ELR (cell line): ENCODE measurements at regions not wholly inside any gene's neighbourhood (a gene's known extent, or its start where the extent isn't known, plus 50 kb on each side); places are given as distances from the start of the nearest gene placed in this dataset.

Experiments
- DNase-seq: peaks from one replicate; pipeline ENCODE4 v3.0.0-alpha.2; 2015; ENCODE audit warnings: low read depth

DNA sequence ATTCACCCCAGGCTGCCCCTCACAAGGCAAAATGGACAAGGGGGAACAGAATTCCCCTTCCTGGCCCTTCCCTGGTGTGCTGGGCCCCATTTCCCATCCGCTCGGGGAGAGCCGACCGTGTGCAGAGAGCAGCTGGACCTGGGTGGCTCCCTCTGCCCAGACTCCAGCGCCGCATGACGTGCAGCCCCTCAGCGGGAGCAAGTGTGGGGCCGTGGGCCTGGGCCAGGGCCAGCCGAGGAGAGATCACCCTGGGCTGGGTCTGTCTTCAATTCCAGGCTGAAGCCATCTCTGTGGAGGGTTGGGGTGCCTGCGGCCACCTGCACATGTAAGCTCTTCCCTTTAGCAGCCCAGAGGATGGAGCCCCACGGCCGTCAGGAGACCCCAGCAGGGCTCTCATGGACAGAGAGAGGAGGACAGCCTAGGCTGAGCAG lies 241.8 kb downstream of the TTLL2 start:
- no peak for DNase-seq

DNA sequence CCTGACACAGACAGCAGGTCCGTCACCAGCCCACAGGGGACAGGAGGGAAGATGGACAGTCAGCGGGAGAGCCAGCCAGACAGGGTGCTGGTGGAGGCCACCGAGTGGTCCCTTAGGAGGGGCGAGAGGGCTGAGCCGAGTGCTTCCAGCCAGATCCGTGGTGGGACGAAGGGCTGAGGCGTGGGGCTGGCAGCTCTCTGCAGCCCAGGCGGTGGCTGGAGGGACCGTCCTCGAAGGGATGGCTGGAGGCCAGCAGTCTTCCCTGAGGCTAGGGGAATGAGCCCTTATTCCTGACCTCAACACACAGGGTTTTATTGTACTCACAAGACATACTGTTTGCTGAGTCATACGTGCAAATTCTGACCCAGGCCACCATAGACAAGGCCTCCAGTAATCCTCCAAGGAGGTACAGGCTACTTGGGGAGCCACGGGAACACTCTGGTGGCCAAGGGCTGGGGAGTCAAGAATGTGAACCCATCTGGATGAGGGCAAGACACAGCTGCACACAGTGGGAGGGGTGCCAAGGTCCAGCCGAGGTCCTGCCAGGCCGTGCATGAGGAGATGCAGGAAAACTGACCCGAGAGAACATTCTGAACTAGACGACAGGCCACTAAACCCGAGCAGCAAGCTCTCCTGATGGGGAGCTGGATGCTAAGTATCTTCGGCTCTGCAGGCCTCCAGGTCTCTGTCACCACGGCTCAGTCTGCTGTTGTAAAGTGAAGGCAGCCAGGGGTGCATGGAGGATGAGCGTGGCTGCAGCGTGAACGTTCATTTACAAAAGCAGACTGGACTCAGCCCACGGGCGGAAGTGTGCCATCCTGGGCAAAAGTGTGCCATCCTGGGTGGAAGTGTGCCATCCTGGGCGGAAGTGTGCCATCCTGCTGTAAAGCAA lies 242.5 kb downstream of the TTLL2 start:
- DNase-seq = no peak

DNA sequence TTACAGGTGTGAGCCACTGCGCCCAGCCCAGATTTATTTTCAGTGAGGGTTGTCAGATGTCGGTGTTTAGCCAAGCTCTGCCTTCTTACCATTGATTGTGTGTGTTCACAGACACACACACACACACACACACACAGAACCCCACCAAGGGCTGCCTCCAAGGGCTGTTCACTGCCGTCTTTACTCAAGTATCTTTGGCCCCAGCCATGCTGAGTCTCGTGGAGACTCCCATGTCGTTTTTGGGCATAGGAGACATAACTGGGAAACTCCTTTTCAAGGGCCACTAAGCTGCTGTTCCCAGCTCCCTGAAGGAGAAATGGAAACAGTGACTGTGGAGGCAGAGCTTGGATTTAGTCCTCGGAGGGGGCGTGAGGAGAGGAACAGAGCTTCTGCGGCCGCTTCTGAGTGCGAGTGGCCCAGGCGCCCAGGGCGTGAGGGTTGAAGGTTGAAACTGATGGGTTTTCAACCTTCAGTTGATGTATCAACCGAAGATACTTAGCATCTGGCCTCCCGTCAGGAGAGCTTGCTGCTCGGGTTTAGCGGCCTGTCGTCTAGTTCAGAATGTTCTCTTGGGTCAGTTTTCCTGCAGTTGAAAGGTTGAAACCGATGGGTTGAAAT lies 243.6 kb downstream of the TTLL2 start:
- no peak for DNase-seq

DNA sequence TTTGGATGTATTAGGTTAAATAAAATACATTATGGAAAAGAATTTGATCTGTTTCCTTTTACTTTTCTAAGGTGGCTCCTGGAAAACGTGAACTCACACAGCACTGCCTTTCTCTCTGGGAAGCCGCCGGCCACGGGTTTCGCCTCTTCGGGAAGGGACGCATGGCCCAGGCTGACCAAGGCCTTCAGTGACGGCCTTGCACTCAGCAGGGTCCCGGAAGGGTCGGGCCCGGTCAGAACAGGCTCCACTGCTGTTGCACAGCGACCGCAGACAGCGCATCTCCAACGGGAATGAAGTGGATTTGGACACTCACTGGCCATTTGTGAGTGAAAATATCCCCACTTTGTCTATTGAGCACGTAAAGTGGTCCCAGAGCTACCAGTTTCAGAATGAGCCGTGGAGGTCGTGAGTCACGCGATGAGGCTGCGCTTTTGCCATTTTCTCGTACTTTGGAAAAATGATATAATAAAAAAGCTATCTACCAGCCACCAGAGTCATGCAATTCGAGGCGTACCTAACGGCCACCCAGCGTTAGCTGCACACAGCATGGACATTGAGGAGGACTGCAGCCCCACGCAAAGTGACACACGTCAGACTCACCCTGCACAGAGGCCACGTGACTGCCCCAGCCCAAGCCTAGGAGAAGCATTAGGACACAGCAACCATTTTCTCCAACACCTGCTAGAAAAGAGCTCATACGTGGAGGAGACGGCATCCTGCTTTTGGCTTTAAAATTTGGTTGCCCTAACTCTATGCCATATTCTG lies 244.3 kb downstream of the TTLL2 start:
- DNase-seq = no peak

DNA sequence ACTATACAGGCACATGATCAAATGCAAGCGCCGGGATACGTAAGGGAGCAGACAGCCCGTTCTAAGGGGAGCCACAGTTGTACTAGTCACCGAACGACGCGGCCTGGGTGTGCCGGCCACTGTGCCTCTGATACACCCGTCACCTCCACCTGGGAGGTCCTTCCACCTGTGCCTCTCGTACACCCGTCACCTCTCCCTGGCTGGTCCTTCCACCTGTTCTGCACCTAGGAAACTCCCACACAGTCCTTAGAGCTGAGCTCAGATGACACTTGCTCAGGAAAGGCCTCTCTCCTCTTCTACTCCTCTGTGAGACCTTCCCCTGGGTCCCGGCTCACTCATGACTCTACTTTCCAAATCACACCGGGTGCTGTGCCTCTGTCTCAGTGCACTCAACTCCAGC lies 245.0 kb downstream of the TTLL2 start:
- no peak for DNase-seq

DNA sequence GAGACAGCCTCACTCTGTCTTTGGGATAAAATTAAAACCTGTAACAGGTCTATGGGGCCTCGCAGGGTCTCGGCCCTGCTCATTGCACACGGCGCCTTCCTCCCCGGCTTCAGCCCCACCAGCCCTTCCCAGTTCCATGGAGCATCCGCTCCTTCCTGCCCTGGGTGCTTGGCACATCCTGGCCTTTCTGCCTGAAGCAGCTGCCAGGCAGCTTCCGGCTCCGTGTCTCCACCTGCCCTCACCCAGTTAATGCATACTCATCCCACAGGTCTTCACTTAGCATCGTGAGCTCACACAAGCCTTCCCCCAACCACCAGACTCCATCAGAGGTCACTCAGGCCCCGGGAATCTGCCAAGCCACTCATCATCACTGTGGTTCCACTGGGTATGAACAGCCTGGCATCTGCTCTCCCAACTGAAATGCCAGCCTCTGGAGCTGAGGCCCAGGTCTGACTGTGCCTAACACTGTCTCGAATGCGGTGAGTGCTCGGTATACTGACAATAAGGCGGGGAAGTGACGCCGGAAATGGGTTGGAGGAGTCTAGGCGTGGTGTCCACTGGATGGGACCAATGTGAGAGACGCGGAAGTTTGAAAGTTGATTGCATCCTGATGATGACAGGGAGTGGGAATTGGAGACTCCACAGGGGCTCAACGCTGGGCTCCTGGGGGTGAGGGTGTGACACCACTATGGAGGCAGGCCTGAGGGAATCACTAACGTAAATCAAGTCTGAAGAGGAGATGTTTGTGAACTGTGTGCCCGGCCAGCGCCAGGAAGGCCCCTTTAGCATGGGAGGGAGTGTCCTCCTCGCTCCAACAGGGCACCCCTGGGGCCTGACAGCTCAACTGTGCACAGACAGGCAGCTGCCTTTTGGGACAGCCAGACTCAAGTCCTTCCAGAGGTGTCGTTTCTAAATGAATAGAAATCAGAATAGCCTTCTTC lies 245.8 kb downstream of the TTLL2 start:
- DNase-seq = no peak

DNA sequence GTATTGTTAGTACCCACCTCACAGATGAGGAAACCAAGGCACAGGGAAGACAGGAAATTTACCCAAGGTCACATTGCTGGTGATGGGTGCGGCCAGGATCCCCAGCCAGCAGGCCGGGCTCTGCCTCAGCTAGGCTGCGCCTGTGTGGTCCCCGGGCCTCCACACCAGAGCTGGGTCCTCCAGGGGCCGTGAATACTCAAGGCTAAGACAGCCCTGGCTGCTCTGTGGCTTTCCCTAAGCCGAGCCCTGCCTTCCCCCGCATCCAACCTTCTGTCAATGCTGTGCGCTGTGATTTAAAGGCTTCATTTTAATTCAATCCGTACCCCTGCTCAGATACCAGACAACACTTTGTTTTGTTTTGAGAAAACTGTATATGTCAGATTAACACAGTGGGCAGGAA lies 246.7 kb downstream of the TTLL2 start:
- no peak for DNase-seq

DNA sequence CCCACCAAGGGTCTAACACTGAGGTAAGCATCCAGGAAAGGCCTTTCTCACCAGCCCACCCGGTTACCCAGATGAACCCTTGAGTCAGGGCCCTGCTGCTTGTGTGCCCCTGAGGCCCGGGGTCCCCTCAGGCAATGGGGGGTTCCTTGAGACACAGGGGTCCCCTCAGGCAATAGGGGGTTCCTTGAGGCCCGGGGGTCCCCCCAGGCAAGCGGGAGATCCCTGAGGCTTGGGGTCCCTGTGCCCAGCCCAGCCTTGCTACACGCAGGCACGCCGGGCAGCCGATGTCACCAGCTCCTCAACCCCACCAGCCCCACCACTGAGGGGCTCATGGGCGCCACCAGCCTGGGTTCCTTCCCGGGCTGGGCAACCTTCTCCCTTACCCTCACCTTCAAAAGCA lies 247.2 kb downstream of the TTLL2 start:
- DNase-seq = no peak

DNA sequence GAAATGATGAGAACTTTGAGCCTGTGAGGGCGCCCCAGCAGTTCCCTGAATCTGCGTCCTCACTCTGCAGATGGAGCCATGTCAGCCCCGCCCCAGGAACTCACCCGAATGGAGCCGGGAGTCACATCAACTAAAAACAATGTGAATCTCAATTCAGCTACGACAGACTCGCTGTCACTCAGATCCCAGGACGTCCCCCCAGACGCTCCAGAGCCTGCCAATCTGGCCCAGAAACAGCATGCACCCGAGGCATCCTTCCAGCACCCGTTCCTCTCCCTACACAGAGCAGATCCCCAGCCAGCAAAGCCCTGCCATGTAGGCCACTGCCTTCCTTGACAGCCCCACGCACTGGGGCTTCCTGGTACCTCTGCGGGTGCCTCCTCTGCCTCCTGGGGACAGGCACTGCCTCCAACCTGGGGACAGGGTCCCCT lies 248.0 kb downstream of the TTLL2 start:
- DNase-seq = no peak

DNA sequence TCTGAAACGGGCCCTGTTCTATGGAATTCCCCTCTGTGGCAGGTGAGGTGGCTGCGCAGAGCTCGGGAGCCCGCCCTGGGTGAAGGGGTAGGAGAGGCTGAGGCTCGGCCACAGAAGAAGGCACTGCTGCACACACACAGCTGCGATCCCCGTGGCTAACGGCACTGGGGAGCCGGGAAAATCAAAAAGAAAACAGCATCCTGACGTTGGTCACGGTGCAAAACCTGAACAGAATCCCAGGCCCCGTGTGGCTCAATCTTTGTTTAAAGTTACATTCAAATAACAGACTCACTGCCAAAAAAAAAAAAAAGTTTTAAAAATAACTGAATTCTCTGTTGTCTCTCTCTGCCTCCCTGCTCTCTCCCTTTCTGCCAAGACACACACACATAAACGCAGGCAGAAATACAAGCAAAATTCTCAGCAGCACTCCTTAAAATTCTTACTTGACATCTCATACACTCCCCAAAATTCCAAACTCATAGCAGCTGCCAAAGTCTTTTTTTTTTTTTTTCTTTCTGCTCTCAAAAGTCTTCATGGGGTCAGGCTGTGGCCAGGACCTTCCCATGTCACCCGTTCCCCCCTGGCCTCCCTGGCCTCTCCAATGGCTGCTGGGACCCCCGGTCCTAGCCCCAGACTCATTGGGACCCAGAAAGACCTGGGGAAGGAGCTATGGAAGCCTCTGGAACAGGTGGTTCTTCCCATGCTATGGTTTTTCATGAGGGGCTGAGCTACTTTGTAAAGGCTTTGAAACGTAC lies 248.8 kb downstream of the TTLL2 start:
- no peak for DNase-seq

DNA sequence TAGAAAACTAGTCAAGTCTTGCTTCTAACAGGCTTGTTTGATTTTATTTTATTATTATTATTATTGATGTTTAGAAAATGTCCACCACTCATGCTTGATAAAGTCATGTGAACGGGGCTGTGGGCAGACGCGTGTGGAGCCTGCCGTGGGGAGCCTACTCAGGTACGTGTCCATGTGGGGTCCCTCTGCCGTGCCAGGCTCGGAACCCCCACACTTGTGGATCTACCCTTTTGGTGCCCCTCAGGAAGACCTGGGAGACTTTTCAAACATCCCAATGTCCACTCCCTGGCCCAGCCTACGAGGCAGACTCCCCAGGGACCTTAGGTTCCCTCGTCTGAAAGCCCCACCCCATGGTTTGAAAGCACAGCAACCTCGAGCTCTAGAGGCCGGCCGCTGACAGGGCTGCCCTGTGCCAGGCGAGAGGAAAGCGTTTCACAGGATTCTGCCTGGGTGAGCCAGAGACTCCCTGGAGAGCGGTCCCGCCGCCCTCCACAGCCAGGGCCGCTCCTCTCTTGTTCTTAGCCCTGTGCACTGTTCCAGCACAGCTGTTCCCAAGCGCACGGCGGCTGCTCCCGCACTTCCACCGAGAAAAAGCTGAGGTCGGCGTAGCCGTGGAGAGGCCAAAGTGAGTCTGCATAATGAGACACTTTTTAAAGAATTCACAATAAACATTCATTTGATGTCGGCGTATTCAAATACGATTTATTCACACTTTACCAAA lies 249.7 kb downstream of the TTLL2 start:
- no peak for DNase-seq

DNA sequence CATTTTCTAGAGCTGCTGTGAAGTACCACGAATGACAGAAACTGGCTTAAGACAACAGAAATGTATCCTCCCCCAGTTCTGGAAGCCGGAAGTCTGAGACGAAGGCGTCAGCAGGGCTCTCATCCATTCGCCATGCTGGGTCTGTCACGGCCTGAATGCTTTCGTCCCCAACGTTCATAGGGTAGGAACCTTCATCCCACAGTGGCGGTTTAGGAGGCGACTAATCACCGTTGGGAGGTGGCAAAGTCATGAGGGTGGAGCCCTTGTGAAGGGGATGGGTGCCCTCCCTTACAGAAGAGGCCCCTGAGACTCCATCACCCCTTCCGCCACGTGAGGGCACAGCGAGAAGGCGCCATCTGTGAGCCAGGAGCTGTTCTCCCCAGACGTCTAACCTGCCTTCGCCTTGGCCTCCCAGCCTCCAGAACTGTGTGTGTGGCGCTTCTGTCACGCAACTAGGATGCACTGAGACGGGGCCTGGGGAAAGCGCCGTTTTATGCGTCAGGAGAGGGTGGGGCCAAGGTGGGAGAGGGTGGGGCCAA lies 250.3 kb downstream of the TTLL2 start:
- no peak for DNase-seq

DNA sequence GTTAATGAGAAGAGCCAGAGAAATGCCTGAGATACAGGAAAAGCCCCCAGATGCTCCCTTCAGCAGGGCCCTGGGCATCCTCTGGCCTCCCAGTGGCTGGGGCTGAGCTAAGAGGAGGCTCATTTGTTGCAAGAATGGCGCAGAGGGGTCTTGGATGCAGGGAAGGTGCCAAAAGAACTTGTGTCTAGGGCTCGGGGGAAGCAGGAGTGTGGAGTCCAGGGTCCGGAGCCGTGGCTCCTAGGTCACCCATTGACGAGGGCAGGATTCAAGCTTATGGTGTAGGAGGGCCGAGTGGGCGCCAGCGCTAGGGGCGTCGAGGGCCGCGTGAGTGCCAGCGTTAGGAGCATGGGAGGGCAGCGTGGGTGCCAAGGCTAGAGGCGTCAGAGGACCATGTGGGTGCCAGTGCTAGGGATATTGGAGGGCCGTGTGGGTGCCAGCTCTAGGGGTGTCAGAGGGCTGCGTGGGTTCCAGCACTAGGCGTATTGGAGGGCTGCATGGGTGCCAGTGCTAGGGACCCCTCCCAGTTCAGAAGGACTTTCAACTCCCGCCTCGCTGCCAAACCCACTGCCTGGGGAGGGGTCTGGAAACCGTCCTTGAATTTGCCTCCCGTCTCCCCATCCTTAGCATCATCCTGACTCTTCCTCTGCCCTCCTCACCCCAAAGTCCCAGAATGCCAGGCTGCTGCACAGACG lies 250.5 kb upstream of the AFDN start:
- DNase-seq = no peak

DNA sequence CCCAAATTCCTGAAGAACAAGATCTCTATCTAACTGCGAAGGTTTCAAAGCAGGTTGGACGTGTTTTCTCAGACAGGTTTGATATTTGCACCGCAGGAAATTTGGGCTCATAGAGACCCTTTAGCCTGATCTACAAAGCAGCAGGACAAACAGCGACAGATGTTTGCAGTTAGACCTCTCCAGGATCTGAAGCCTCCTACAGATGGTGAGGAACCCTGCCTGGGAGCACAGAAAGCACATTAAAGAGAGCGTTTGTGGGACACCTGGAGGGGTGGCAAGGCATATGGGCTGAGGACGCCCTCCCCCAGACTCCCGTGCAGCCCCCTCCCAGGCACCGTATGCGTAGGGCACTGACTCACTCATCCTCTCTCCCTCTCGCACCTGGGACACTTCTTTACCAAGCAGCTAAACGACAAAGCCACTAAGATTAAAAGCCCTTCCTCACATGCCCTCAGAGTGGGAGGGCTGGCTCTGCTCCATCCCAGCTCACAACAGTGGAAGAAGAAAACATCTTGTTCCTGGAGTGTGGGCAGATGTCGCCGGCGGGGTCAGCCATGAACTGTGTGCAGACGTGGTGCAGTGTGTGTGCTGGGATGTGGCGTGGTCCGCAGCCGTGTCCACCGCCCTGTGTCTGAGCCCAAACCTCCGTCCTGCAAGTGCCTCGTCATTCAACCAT lies 249.7 kb upstream of the AFDN start:
- DNase-seq = no peak

DNA sequence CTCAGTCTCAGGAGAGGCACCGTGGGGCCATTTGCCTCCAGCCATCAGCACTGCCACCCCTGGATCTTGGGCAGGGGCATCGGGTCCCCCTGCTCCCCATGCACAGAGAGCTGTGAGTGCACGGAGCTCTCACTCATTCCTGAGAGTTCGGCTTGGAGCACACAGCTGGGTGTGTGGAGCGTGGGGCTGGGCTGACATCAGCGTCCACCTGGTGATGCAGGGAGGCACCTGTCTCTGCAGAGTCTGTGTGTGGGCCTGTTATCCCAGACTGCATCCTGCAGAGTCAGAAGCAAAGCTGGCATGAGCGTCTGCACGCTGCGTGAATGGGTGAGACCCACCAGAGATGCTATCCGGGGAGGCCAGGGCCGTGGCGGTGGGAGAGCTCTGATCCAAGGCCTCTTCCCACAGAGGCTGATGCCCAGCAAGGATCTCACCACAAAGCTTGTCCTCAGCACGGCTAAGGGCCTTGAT lies 248.8 kb upstream of the AFDN start:
- no peak for DNase-seq

DNA sequence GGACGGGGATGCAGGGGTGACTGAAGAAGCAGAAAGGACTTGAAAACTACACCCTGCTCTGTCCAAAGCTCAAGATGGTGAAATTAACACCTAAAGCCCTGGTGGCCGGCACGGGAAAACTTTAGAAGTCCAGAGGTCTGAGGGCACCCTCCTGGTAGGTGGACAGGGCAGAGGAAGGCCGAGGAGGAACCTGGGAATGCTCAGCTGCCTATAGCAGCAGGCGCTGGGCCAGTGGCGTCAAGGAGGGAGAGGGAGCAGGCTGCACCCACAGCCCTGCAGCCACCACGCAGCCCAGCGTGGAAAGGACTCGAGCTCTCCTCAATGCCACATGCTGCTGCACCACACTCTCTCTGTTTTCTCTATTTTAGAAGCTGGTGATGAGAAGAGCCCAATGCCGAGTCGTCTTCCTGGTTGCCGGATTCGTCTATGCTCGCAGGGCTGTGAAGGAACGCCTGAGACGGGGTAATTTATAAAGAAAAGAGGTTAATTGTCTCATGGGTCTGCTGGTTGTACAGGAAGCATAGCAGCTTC lies 248.3 kb upstream of the AFDN start:
- no peak for DNase-seq

DNA sequence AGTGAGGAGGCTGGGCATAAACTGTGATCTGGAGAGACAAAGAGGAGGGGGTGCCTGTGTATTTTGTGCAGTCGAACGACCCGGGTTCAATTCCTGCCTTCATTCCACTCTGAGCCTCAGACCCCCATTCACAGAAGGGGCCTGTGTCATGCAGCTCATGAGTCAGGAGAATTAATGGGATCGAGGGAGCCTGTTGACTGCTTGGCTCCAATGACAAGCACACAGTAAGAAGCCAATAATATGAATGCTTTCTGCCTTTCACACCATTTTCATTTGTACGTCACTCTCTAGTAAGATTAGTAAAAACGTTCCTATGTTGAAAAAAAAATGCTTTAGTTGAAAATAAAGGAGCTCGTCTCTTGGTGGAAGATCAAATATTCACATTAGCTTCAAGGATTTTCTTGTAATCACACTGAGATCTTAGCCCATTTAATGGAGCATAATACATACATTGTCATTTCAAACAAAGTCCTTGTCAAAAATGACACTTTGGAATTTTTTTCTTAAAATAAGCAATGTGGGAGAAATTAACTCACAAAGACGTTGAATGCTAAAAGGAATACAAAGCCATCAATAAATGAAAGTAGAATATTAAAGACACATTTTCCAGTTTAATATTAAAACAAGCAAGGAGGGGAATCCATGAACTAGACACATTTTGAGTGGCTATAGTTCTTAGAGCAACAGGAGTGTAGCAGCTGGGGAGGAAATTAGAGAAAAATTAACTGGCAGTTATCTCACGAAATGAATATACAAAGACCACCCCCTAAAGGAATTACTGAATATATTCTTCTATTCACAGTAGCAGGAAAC lies 246.7 kb upstream of the AFDN start:
- DNase-seq = no peak

DNA sequence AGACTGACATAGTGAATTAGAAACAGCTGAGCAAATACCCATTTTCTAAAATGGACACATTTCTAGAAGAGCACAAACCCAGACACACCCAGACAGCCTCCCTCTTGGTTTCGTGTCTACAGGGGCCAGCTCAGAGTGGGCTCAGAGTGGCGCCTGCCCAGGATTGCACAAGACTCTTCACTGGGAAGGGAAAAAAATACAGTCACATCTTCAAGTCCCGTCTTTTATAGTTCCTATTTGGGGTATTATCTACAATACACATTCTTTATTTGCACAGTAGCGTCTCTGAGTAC lies 246.1 kb upstream of the AFDN start:
- no peak for DNase-seq
